ENCODE measurements at regions not wholly inside any gene's neighbourhood (a gene's known extent, or its start where the extent isn't known, plus 50 kb on each side); places are given as distances from the start of the nearest gene placed in this dataset.
A peak's percentile ranks its signal among the peaks of the same experiment; 100 is the strongest.

DNA sequence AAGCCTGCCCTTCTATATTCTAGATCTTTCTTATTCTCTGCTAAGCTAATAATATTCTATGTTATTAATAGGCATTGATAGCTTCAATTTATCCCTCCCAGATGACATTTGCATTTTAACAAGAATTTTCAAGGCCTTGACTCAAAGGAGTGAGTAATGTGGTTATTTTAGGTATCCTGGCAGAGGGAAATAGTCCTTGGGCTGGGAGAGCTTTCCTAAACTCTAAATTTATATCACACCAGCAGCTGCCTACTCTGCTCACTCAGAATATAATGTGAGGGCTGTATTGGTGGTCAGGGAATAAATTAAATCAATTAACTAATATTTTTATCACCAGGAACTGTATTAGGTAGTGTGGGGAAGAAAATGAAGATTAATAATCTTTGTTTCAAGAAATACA, 74.8 kb upstream of the ADAM23 start:
- POLR2A ChIA-PET, result interaction anchor here (0.6 to 0.7 kb wide), 2 partner anchors 131 to 285 kb away, joined by 3 to 4 read pairs; no protein-coding TSS in a partner anchor
- Histone ChIP-seq H3K4me3 (ENCODE audit: low read depth, low read length, poor library complexity, severe bottlenecking) (no peak overlapping the region), H3K79me2 (ENCODE audit: insufficient read depth, low read depth, low read length) (no peaks in the 10 kb centered on the region), H3K4me2 (ENCODE audit: low read length) (no peak overlapping the region), H4K20me1 (ENCODE audit: insufficient read depth, low read length) (no peaks in the 10 kb centered on the region), H3K4me1 (ENCODE audit: insufficient read depth, low read length, poor library complexity, severe bottlenecking) (no peaks in the 10 kb centered on the region), H3K9me3 (ENCODE audit: low read length) (0 out of 2 replicates have a peak, but pooled peaks cover under 1% of the 10 kb centered on the region), H3K27ac (ENCODE audit: low read depth, low read length, poor library complexity, severe bottlenecking) (no peak overlapping the region), H3K36me3 (ENCODE audit: insufficient read depth, low read length) (no peaks in the 10 kb centered on the region), H3K9me2 (ENCODE audit: insufficient read depth, low read length) (no peaks in the 10 kb centered on the region), H2AFZ (ENCODE audit: low read length) (no peak overlapping the region)
- BruUV-seq (replicated peaks), result no TSS peak
- intact Hi-C loops (cut with micrococcal nuclease; ENCODE audit: unreplicated experiment), result no loop called here
- CTCF ChIA-PET (ENCODE audit: unreplicated experiment), result no interaction called here
- no peak for TF ChIP-seq EZH2phosphoT487 (IDR thresholded peaks at IDR 0.05; ENCODE audit: borderline replicate concordance, low read depth, low read length)
- TF ChIP-seq, protein P1, sequence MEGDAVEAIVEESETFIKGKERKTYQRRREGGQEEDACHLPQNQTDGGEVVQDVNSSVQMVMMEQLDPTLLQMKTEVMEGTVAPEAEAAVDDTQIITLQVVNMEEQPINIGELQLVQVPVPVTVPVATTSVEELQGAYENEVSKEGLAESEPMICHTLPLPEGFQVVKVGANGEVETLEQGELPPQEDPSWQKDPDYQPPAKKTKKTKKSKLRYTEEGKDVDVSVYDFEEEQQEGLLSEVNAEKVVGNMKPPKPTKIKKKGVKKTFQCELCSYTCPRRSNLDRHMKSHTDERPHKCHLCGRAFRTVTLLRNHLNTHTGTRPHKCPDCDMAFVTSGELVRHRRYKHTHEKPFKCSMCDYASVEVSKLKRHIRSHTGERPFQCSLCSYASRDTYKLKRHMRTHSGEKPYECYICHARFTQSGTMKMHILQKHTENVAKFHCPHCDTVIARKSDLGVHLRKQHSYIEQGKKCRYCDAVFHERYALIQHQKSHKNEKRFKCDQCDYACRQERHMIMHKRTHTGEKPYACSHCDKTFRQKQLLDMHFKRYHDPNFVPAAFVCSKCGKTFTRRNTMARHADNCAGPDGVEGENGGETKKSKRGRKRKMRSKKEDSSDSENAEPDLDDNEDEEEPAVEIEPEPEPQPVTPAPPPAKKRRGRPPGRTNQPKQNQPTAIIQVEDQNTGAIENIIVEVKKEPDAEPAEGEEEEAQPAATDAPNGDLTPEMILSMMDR (conservative IDR thresholded peaks at IDR 0.05; ENCODE audit: low read length), result no peak
- no peak for DNase-seq (ENCODE audit: low spot score)

DNA sequence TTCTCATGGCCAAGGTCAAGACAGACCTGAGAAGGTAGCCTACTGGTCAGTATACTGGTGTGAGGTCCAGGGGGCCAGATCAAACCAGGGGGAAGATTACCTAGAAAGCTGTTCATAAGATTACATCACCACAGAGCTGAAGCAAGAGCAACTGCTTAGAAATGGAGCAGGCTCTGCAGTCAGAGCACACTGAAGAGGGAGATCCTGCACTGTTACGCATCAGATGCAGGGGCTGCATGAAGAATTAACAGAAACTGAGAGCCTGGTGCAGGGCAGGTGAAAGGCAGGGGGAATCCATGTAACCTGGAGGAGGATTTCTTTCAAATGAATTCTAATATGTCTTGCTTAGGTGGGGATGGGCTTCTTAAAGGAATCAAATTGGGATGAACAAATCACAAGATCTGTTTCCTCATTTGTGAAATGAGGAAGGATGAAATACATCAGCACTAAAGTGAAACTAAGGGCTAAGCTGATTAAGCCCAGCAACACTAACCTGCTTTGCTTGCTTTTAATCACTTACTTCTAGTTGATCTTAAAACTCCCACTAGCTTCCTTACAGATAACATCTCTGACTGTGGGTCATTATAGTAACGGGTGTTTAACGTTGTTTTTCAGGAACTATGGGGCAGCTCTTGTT, 74.3 kb upstream of the ADAM23 start:
- no peak overlapping the region for H3K4me3 ChIP-seq (ENCODE audit: low read depth, low read length, poor library complexity, severe bottlenecking)
- intact Hi-C loops (cut with micrococcal nuclease; ENCODE audit: unreplicated experiment), result no loop called here
- TF ChIP-seq EZH2phosphoT487 (IDR thresholded peaks at IDR 0.05; ENCODE audit: borderline replicate concordance, low read depth, low read length), result no peak
- TF ChIP-seq, protein P1 (conservative IDR thresholded peaks at IDR 0.05; ENCODE audit: low read length), result no peak
- peak overlapping the region; percentile 30; the same call in 1 of the 2 replicates for H3K4me2 ChIP-seq (ENCODE audit: low read length)
- CTCF ChIA-PET (ENCODE audit: unreplicated experiment), result no interaction called here
- no peaks in the 10 kb centered on the region for H3K79me2 ChIP-seq (ENCODE audit: insufficient read depth, low read depth, low read length)
- H3K9me2 ChIP-seq (ENCODE audit: insufficient read depth, low read length), result no peaks in the 10 kb centered on the region
- H3K4me1 ChIP-seq (ENCODE audit: insufficient read depth, low read length, poor library complexity, severe bottlenecking), result no peaks in the 10 kb centered on the region
- no peak overlapping the region for H3K27ac ChIP-seq (ENCODE audit: low read depth, low read length, poor library complexity, severe bottlenecking)
- 0 out of 2 replicates have a peak, but pooled peaks cover 5% of the 10 kb centered on the region for H3K9me3 ChIP-seq (ENCODE audit: low read length)
- POLR2A ChIA-PET, result interaction anchor here (1.3 kb wide), 1 partner anchor 12 kb away, joined by 3 read pairs; no protein-coding TSS in a partner anchor
- no TSS peak for BruUV-seq (replicated peaks)
- DNase-seq (ENCODE audit: low spot score), result no peak
- H4K20me1 ChIP-seq (ENCODE audit: insufficient read depth, low read length), result no peaks in the 10 kb centered on the region
- no peaks in the 10 kb centered on the region for H3K36me3 ChIP-seq (ENCODE audit: insufficient read depth, low read length)
- H2AFZ ChIP-seq (ENCODE audit: low read length), result peak overlapping the region; percentile 21; the same call in 1 of the 2 replicates

DNA sequence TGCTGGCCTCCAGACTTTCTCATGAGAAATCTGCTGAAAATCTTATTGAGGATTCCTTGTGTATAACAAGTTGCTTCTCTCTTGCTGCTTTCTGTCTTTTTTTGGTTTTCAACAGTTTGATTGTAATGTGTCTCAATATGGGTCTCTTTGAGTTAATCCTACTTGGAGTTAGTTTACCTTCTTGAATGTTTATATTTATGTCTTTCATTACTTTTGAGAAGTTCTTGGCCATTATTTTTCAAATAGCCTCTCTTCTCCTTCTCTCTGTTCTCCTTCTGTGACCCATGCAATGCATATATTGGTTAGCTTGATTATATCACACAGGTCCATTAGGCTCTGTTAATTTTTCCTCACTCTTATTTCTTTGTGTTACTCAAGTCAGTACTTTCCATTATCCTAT, 67.4 kb upstream of the ADAM23 start:
- Histone ChIP-seq H3K4me3 (ENCODE audit: low read depth, low read length, poor library complexity, severe bottlenecking) (no peak overlapping the region), H3K4me2 (ENCODE audit: low read length) (no peak overlapping the region), H3K4me1 (ENCODE audit: insufficient read depth, low read length, poor library complexity, severe bottlenecking) (no peaks in the 10 kb centered on the region), H3K79me2 (ENCODE audit: insufficient read depth, low read depth, low read length) (no peaks in the 10 kb centered on the region), H2AFZ (ENCODE audit: low read length) (no peak overlapping the region), H3K9me2 (ENCODE audit: insufficient read depth, low read length) (no peaks in the 10 kb centered on the region), H3K27ac (ENCODE audit: low read depth, low read length, poor library complexity, severe bottlenecking) (no peak overlapping the region), H4K20me1 (ENCODE audit: insufficient read depth, low read length) (no peaks in the 10 kb centered on the region), H3K36me3 (ENCODE audit: insufficient read depth, low read length) (no peaks in the 10 kb centered on the region), H3K9me3 (ENCODE audit: low read length) (0 out of 2 replicates have a peak, but pooled peaks cover 10% of the 10 kb centered on the region)
- ChIA-PET CTCF (ENCODE audit: unreplicated experiment) (no interaction called here), POLR2A (no interaction called here)
- no TSS peak for BruUV-seq (replicated peaks)
- intact Hi-C loops (cut with micrococcal nuclease; ENCODE audit: unreplicated experiment), result no loop called here
- TF ChIP-seq EZH2phosphoT487 (IDR thresholded peaks at IDR 0.05; ENCODE audit: borderline replicate concordance, low read depth, low read length), result no peak
- no peak for DNase-seq (ENCODE audit: low spot score)

Data from OCI-LY7 (cell line).